Psoas muscle (tissue), 7 donors: ENCODE measurements at regions not wholly inside any gene's neighbourhood (a gene's known extent, or its start where the extent isn't known, plus 50 kb on each side); places are given as distances from the start of the nearest gene placed in this dataset.
"Not testable (repeated sequence)": the region's sequence is repeated elsewhere in the genome, so short reads cannot be mapped to it uniquely, and the experiment has no call there.

Experiments used
- ATAC-seq, 4 donors: fragments of 200-7000 bp; cut with Tn5 transposase; one replicate each; pipeline ENCODE4 v1.9.1; 2020; ENCODE audit warnings: moderate library complexity in 3 of 4, mild to moderate bottlenecking in 2 of 4
- DNase-seq, 2 donors: peaks; one replicate each; pipeline ENCODE4 v3.0.0-alpha.2; 2020
- H3K27ac ChIP-seq: fragments of 200-600 bp; one replicate; pipeline ENCODE4 v1.8.0; 2022
- H3K27me3 ChIP-seq, 3 donors: fragments of 200-600 bp in 1 of 3; one replicate each; pipeline versions ENCODE4 v1.6.1 to v1.8.0; 2013 to 2022; ENCODE audit warnings: low read length in 2 of 3, mild to moderate bottlenecking in 2 of 3, moderate library complexity in 1 of 3; ENCODE audit not compliant: insufficient read depth in 3 of 3
- H3K36me3 ChIP-seq, 2 donors: fragments of 200-600 bp in 1 of 2; one replicate each; pipeline versions ENCODE4 v1.6.1 to v1.8.0; 2013 to 2022; ENCODE audit warnings: low read depth in 1 of 2, mild to moderate bottlenecking in 1 of 2, moderate library complexity in 1 of 2; ENCODE audit not compliant: insufficient read depth in 1 of 2
- H3K4me1 ChIP-seq: fragments of 200-600 bp; one replicate; pipeline ENCODE4 v1.8.0; 2022
- H3K4me3 ChIP-seq: fragments of 200-600 bp; one replicate; pipeline ENCODE4 v1.8.0; 2022; ENCODE audit warnings: mild to moderate bottlenecking
- H3K9me3 ChIP-seq: fragments of 200-600 bp; one replicate; pipeline ENCODE4 v1.8.0; 2022
- CTCF ChIP-seq: fragments of 200-600 bp; IDR thresholded peaks from one replicate; pipeline ENCODE4 v1.8.0; 2022; ENCODE audit warnings: antibody characterized with exemption
- WGBS, 3 donors: extraction: QIAGEN DNeasy Blood & Tissue Kit; methylation state at CpG; one replicate each; pipeline versions ENCODE4 v1.1.6 to v1.1.7; 2013; 5-methylcytosine and 5-hydroxymethylcytosine counted together
- intact Hi-C, 2 donors: fragments of 100-400 bp; cut with DNase I; formaldehyde crosslinking; loops; one replicate each; pipeline versions ENCODE4 v1.11.0 to v1.14.2; 2022
- donor health status: healthy with polysubstance abuse.
- donor health status: DM: no; HTN: no; CAD: no; lungs with moderate emphysema.
- donor health status: Bipolar disorder and iron deficiency.
- donor health status: healthy.
- donor health status: DM: yes; HTN: yes; CAD: no.
- donor health status: DM: no; HTN: no; CAD: no.
- donor health status: DM: yes; HTN: yes; CAD: no.

DNA sequence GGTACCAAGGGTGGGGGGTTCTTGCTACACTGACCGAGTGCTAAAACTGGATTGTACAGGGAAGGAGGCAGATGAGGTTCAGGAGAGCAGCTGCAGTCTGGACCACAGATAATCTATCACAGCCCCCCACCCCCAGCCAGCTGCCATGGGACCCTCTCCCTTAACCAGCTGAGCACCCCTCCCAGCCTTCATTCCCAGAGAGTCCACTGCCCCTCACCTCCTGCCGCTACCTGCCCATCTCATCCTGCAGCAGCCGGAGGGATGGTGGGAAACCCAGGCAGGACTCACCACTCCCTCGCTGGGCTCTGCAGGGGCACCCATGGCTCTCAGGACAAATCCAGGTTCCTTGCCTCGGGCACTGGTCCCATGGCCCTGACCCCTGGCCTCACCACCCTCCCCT is 66.7 kb downstream of the MRPL36 start:
- Histone ChIP-seq H3K36me3 (no peaks in the 10 kb centered on the region), H3K4me1 (no peaks in the 10 kb centered on the region), H3K27me3 (peaks cover 0 to 16% (median 0%) of the 10 kb centered on the region in 3 donors), H3K4me3 (no peak overlapping the region), H3K27ac (no peak overlapping the region), H3K9me3 (no peaks in the 10 kb centered on the region)
- 80 to 89% (median 81%) methylated on average over 4 to 5 of the region's 5 CpGs for WGBS, 3 donors
- no peak for DNase-seq
- ATAC-seq: no peak
- TF ChIP-seq CTCF: no peak
- intact Hi-C loops: no loop called here

- Histone ChIP-seq H3K27me3 (peaks cover 0 to 14% (median 0%) of the 10 kb centered on the region in 3 donors), H3K4me1 (no peaks in the 10 kb centered on the region), H3K4me3 (no peak overlapping the region), H3K27ac (no peak overlapping the region), H3K9me3 (no peaks in the 10 kb centered on the region), H3K36me3 (no peaks in the 10 kb centered on the region)
- intact Hi-C loops: no loop called here
- TF ChIP-seq CTCF: no peak
- 60 to 70% (median 64%) methylated on average over 8 to 9 of the region's 9 CpGs for WGBS, 3 donors
- ATAC-seq (no peak), DNase-seq (no peak)
Observed at GRCh38 chr5:1732238-1732941, 67.2 kb downstream of the MRPL36 start.

DNA sequence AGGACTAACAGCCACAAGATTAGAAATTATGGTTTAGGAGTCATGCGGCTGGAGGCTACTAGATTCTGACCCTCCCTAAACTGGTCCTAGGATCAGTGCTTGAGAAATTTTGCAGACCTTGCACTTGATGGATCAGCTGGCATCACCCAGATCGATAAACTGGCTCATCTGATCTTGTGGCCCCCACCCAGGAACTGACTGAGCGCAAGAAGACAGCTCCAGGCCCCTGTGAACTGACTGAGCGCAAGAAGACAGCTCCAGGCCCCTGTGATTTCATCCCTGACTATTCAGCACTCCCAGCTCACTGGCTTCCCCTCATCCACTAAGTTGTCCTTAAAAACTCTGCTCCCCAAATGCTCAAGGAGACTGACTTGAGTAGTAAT is 67.8 kb downstream of the MRPL36 start:
- peaks cover 0 to 14% (median 0%) of the 10 kb centered on the region in 3 donors for H3K27me3 ChIP-seq
- H3K4me3 ChIP-seq, DNase-seq, H3K36me3 ChIP-seq, H3K4me1 ChIP-seq, ATAC-seq, intact Hi-C loops, H3K9me3 ChIP-seq, H3K27ac ChIP-seq: not testable (repeated sequence)
- 73 to 83% (median 78%) methylated on average over 4 of the region's 4 CpGs for WGBS, 3 donors

- ATAC-seq (no peak), DNase-seq (no peak)
- peaks cover 0 to 14% (median 0%) of the 10 kb centered on the region in 3 donors for H3K27me3 ChIP-seq
- H3K4me3 ChIP-seq: no peak overlapping the region
- no peaks in the 10 kb centered on the region for H3K36me3 ChIP-seq
- intact Hi-C loops: no loop called here
- no peaks in the 10 kb centered on the region for H3K4me1 ChIP-seq
- H3K27ac ChIP-seq: no peak overlapping the region
- no peaks in the 10 kb centered on the region for H3K9me3 ChIP-seq
- TF ChIP-seq CTCF: no peak
- WGBS, 3 donors: 75 to 80% (median 77%) methylated on average over 11 of the region's 11 CpGs
Observed at GRCh38 chr5:1731091-1731639, 68.5 kb downstream of the MRPL36 start.

DNA sequence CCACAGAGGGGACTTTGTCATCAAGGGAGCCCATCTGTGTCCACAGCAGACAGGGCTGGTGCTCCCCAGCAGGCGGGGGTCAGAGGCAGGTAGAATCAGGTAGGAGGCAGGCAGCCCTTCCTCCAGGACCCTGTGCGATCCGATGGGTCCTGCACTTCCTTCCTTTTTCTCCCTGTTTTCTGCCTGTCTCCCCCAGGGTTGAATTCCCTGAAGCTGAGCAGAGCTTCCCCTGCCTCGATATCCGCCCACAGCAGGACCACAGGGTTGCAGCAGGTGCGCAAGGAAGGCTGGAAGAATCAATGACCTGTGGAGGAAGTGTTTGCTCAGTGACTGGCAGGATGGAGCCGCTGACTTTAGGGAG is 69.2 kb downstream of the MRPL36 start:
- TF ChIP-seq CTCF: no peak
- H3K27me3 ChIP-seq: peaks cover 0 to 20% (median 0%) of the 10 kb centered on the region in 3 donors
- DNase-seq (no peak), ATAC-seq (no peak)
- no peaks in the 10 kb centered on the region for H3K9me3 ChIP-seq
- no peaks in the 10 kb centered on the region for H3K36me3 ChIP-seq
- H3K4me1 ChIP-seq: no peaks in the 10 kb centered on the region
- intact Hi-C loops: no loop called here
- 78 to 84% (median 83%) methylated on average over 7 of the region's 7 CpGs for WGBS, 3 donors
- no peak overlapping the region for H3K4me3 ChIP-seq
- H3K27ac ChIP-seq: no peak overlapping the region
